T-helper 2 cell treated with Interferon-gamma antibody and Interleukin-4, amounts not matched to agents 5 μg/mL and 100 μg/mL, for 36 hours (primary cell): ENCODE measurements at regions not wholly inside any gene's neighbourhood (a gene's known extent, or its start where the extent isn't known, plus 50 kb on each side); places are given as distances from the start of the nearest gene placed in this dataset.
"Not testable (repeated sequence)": the region's sequence is repeated elsewhere in the genome, so short reads cannot be mapped to it uniquely, and the experiment has no call there.

Source experiments
- DNase-seq: peaks from one replicate; pipeline ENCODE4 v3.0.0; 2021; ENCODE audit warnings: low spot score
- H3K27ac Mint-ChIP-seq: one replicate; pipeline ENCODE4 v1.8.0; 2021; ENCODE audit warnings: mild to moderate bottlenecking, mixed read lengths
- H3K27me3 Mint-ChIP-seq: one replicate; pipeline ENCODE4 v1.8.0; 2021; ENCODE audit warnings: low read depth, mixed read lengths
- H3K36me3 Mint-ChIP-seq: one replicate; pipeline ENCODE4 v1.8.0; 2021; ENCODE audit warnings: low read depth, mixed read lengths
- H3K4me1 Mint-ChIP-seq: one replicate; pipeline ENCODE4 v1.8.0; 2021; ENCODE audit warnings: low read depth, mixed read lengths
- H3K4me3 Mint-ChIP-seq: one replicate; pipeline ENCODE4 v1.8.0; 2022; ENCODE audit warnings: mild to moderate bottlenecking, moderate library complexity, mixed read lengths
- H3K9me3 Mint-ChIP-seq: one replicate; pipeline ENCODE4 v1.8.0; 2021; ENCODE audit warnings: mixed read lengths

- H3K27me3 Mint-ChIP-seq, H3K9me3 Mint-ChIP-seq, H3K27ac Mint-ChIP-seq, H3K4me3 Mint-ChIP-seq, H3K4me1 Mint-ChIP-seq, DNase-seq, H3K36me3 Mint-ChIP-seq: not testable (repeated sequence)
Measured at GRCh38 chr2:107747199-107747963, 79.3 kb upstream of the RGPD4 start.

- no peaks in the 10 kb centered on the region for H3K4me1 Mint-ChIP-seq
- H3K27ac Mint-ChIP-seq: no peak overlapping the region
- no peaks in the 10 kb centered on the region for H3K27me3 Mint-ChIP-seq
- H3K36me3 Mint-ChIP-seq: no peaks in the 10 kb centered on the region
- no peaks in the 10 kb centered on the region for H3K9me3 Mint-ChIP-seq
- no peak overlapping the region for H3K4me3 Mint-ChIP-seq
- DNase-seq: no peak
Measured at GRCh38 chr2:107747964-107748583, 78.6 kb upstream of the RGPD4 start.

GRCh38 chr2:107751936-107752335, 74.8 kb upstream of the RGPD4 start:
- Mint-ChIP-seq H3K36me3 (no peaks in the 10 kb centered on the region), H3K9me3 (no peaks in the 10 kb centered on the region), H3K27me3 (no peaks in the 10 kb centered on the region), H3K27ac (no peak overlapping the region), H3K4me3 (no peak overlapping the region), H3K4me1 (no peaks in the 10 kb centered on the region)
- DNase-seq: no peak

- not testable (repeated sequence) for H3K4me3 Mint-ChIP-seq, H3K27me3 Mint-ChIP-seq, H3K36me3 Mint-ChIP-seq
Measured at GRCh38 chr2:107753806-107754205, 72.9 kb upstream of the RGPD4 start.

GRCh38 chr2:107757223-107757622, 69.5 kb upstream of the RGPD4 start:
- no peaks in the 10 kb centered on the region for H3K27me3 Mint-ChIP-seq
- H3K4me1 Mint-ChIP-seq: no peaks in the 10 kb centered on the region
- H3K36me3 Mint-ChIP-seq: no peaks in the 10 kb centered on the region
- peaks cover 3% of the 10 kb centered on the region for H3K9me3 Mint-ChIP-seq
- H3K27ac Mint-ChIP-seq: no peak overlapping the region
- H3K4me3 Mint-ChIP-seq: no peak overlapping the region
- no peak for DNase-seq

More at GRCh38 chr2:107753806-107754205, 72.9 kb upstream of the RGPD4 start:
- not testable (repeated sequence) for H3K9me3 Mint-ChIP-seq, H3K27ac Mint-ChIP-seq, DNase-seq, H3K4me1 Mint-ChIP-seq

- Mint-ChIP-seq H3K4me1 (no peaks in the 10 kb centered on the region), H3K4me3 (no peak overlapping the region), H3K27me3 (no peaks in the 10 kb centered on the region), H3K27ac (no peak overlapping the region), H3K36me3 (no peaks in the 10 kb centered on the region), H3K9me3 (peaks cover 3% of the 10 kb centered on the region)
- no peak for DNase-seq
Measured at GRCh38 chr2:107760620-107761364, 65.9 kb upstream of the RGPD4 start.

- Mint-ChIP-seq H3K27ac (no peak overlapping the region), H3K4me3 (no peak overlapping the region)
Measured at GRCh38 chr2:107772353-107772752, 54.3 kb upstream of the RGPD4 start.

GRCh38 chr2:107775211-107775610, 51.5 kb upstream of the RGPD4 start:
- no peak overlapping the region for H3K4me3 Mint-ChIP-seq
- no peaks in the 10 kb centered on the region for H3K27me3 Mint-ChIP-seq
- no peaks in the 10 kb centered on the region for H3K4me1 Mint-ChIP-seq
- H3K9me3 Mint-ChIP-seq: no peaks in the 10 kb centered on the region
- H3K36me3 Mint-ChIP-seq: no peaks in the 10 kb centered on the region
- DNase-seq: no peak
- no peak overlapping the region for H3K27ac Mint-ChIP-seq

More at GRCh38 chr2:107772353-107772752, 54.3 kb upstream of the RGPD4 start:
- Mint-ChIP-seq H3K36me3 (no peaks in the 10 kb centered on the region), H3K27me3 (no peaks in the 10 kb centered on the region), H3K4me1 (no peaks in the 10 kb centered on the region), H3K9me3 (no peaks in the 10 kb centered on the region)
- no peak for DNase-seq

GRCh38 chr2:107775791-107776190, 50.9 kb upstream of the RGPD4 start:
- H3K9me3 Mint-ChIP-seq: no peaks in the 10 kb centered on the region
- no peak overlapping the region for H3K27ac Mint-ChIP-seq
- no peak for DNase-seq
- H3K36me3 Mint-ChIP-seq: no peaks in the 10 kb centered on the region
- H3K4me3 Mint-ChIP-seq: no peak overlapping the region
- no peaks in the 10 kb centered on the region for H3K4me1 Mint-ChIP-seq
- no peaks in the 10 kb centered on the region for H3K27me3 Mint-ChIP-seq

GRCh38 chr2:107776362-107776761, 50.3 kb upstream of the RGPD4 start:
- Mint-ChIP-seq H3K9me3 (no peaks in the 10 kb centered on the region), H3K4me3 (no peak overlapping the region), H3K36me3 (no peaks in the 10 kb centered on the region), H3K4me1 (no peaks in the 10 kb centered on the region), H3K27me3 (no peaks in the 10 kb centered on the region), H3K27ac (no peak overlapping the region)
- no peak for DNase-seq
